ENCODE measurements at regions not wholly inside any gene's neighbourhood (a gene's known extent, or its start where the extent isn't known, plus 50 kb on each side); places are given as distances from the start of the nearest gene placed in this dataset.
"Not testable (repeated sequence)": the region's sequence is repeated elsewhere in the genome, so short reads cannot be mapped to it uniquely, and the experiment has no call there.

DNA sequence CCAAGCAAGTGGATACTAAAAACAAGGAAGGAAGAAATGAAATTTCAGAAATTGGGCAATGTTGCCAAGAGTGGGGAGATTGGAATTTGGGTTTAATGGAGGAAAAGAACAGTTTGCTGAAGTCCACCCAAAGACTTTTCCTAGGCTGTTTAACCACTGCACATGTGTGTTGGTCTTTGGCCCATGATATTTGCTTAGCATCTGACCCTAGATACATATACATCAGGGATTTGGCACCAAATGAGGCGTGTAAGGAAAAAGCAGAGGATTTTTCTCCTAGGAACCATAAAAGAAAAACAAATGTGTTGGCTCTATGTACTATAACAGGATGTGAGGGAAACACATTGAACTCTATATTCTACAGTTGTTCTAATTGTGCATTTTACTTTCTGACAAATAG is 80.7 kb upstream of the CD28 start:
- H3K4me3 ChIP-seq (ENCODE audit: control insufficient read depth, low read depth, low read length), result no peak overlapping the region
- DNase-seq (ENCODE audit: low read depth), result no peak
- no peak for TF ChIP-seq CTCF (conservative IDR thresholded peaks at IDR 0.05; ENCODE audit: control insufficient read depth, insufficient read depth, low read depth, low read length)

DNA sequence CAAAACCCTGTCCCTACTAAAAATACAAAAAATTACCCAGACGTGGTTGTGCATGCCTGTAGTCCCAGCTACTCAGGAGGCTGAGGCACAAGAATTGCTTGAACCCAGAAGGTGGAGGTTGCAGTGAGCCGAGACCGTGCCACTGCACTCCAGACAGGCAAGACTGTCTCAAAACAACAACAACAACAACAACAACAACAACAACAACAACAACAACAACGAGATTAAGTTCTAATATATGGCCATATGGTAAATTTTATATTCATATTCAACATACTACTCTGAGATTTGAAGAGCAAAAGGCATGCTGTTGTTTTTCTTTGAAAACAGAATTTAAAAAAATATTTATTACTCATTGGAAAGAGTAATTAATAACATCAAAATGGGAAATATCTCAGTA is 80.2 kb upstream of the CD28 start:
- H3K4me3 ChIP-seq (ENCODE audit: control insufficient read depth, low read depth, low read length); DNase-seq (ENCODE audit: low read depth): not testable (repeated sequence)

- no peak for TF ChIP-seq CTCF (conservative IDR thresholded peaks at IDR 0.05; ENCODE audit: control insufficient read depth, insufficient read depth, low read depth, low read length)
- no peak overlapping the region for H3K4me3 ChIP-seq (ENCODE audit: control insufficient read depth, low read depth, low read length)
- peak; percentile 41 for DNase-seq (ENCODE audit: low read depth)
Measured at GRCh38 chr2:203626952-203627681, 79.3 kb upstream of the CD28 start.

GRCh38 chr2:203629699-203630098 is 76.7 kb upstream of the CD28 start:
- H3K4me3 ChIP-seq (ENCODE audit: control insufficient read depth, low read depth, low read length), result no peak overlapping the region
- no peak for DNase-seq (ENCODE audit: low read depth)
- no peak for TF ChIP-seq CTCF (conservative IDR thresholded peaks at IDR 0.05; ENCODE audit: control insufficient read depth, insufficient read depth, low read depth, low read length)

GRCh38 chr2:203631068-203631757 is 75.2 kb upstream of the CD28 start:
- H3K4me3 ChIP-seq (ENCODE audit: control insufficient read depth, low read depth, low read length), result no peak overlapping the region
- peak; percentile 79 for DNase-seq (ENCODE audit: low read depth)
- no peak for TF ChIP-seq CTCF (conservative IDR thresholded peaks at IDR 0.05; ENCODE audit: control insufficient read depth, insufficient read depth, low read depth, low read length)

- H3K4me3 ChIP-seq (ENCODE audit: control insufficient read depth, low read depth, low read length), result no peak overlapping the region
- TF ChIP-seq CTCF (conservative IDR thresholded peaks at IDR 0.05; ENCODE audit: control insufficient read depth, insufficient read depth, low read depth, low read length), result no peak
- no peak for DNase-seq (ENCODE audit: low read depth)
Measured at GRCh38 chr2:203636588-203637470, 69.6 kb upstream of the CD28 start.

Measured in fibroblast of mammary gland (primary cell).